Loucy (cell line): ENCODE measurements at regions not wholly inside any gene's neighbourhood (a gene's known extent, or its start where the extent isn't known, plus 50 kb on each side); places are given as distances from the start of the nearest gene placed in this dataset.

Experiments used
- H2AFZ ChIP-seq: fragments of 200-600 bp; sonication (generic); 2 replicates; pipeline ENCODE4 v1.6.0; 2016; ENCODE audit warnings: antibody characterized with exemption, mild to moderate bottlenecking, low read length, moderate library complexity
- H3F3A ChIP-seq: fragments of 200-600 bp; 2 replicates; pipeline ENCODE4 v1.6.0; 2016; ENCODE audit warnings: antibody characterized with exemption, low read depth, mild to moderate bottlenecking
- H3K27me3 ChIP-seq: fragments of 200-600 bp; sonication (generic); 2 replicates; pipeline ENCODE4 v1.6.1; 2014; ENCODE audit warnings: low read length, mild to moderate bottlenecking; ENCODE audit not compliant: insufficient read depth, poor library complexity, severe bottlenecking
- H3K36me3 ChIP-seq: fragments of 200-600 bp; sonication (generic); 2 replicates; pipeline ENCODE4 v1.6.1; 2016; ENCODE audit warnings: low read length; ENCODE audit not compliant: insufficient read depth
- H3K4me1 ChIP-seq: fragments of 200-600 bp; sonication (generic); 2 replicates; pipeline ENCODE4 v1.5.1; 2014; ENCODE audit warnings: low read length, mild to moderate bottlenecking; ENCODE audit not compliant: insufficient read depth, poor library complexity, severe bottlenecking
- H3K4me2 ChIP-seq: fragments of 200-600 bp; sonication (generic); 2 replicates; pipeline ENCODE4 v1.6.0; 2014; ENCODE audit warnings: antibody characterized with exemption, low read length, low read depth, mild to moderate bottlenecking; ENCODE audit not compliant: poor library complexity, severe bottlenecking
- H3K4me3 ChIP-seq: fragments of 200-600 bp; sonication (generic); 2 replicates; pipeline ENCODE4 v1.5.1; 2014; ENCODE audit warnings: low read length, mild to moderate bottlenecking, mixed read lengths; ENCODE audit not compliant: poor library complexity, severe bottlenecking
- H3K79me2 ChIP-seq: fragments of 200-600 bp; sonication (generic); 2 replicates; pipeline ENCODE4 v1.6.1; 2014; ENCODE audit warnings: low read length; ENCODE audit not compliant: insufficient read depth
- H3K9ac ChIP-seq: fragments of 200-600 bp; sonication (generic); 2 replicates; pipeline ENCODE4 v1.6.0; 2014; ENCODE audit warnings: mild to moderate bottlenecking, low read depth, low read length, moderate library complexity; ENCODE audit not compliant: poor library complexity, severe bottlenecking
- H3K9me2 ChIP-seq: fragments of 200-600 bp; sonication (generic); replicated peaks from 2 replicates; pipeline ENCODE4 v1.6.1; 2016; ENCODE audit warnings: low read depth, low read length, mixed read lengths
- H3K9me3 ChIP-seq: fragments of 200-600 bp; sonication (generic); 2 replicates; pipeline ENCODE4 v1.6.1; 2014; ENCODE audit warnings: mild to moderate bottlenecking, antibody characterized with exemption, low read length, low read depth; ENCODE audit not compliant: insufficient read depth
- H4K20me1 ChIP-seq: fragments of 200-600 bp; sonication (generic); 2 replicates; pipeline ENCODE4 v1.6.0; 2014; ENCODE audit warnings: antibody characterized with exemption, low read length, mild to moderate bottlenecking; ENCODE audit not compliant: insufficient read depth, poor library complexity, severe bottlenecking
- EZH2phosphoT487 ChIP-seq: fragments of 200-600 bp; IDR thresholded peaks from 2 replicates; pipeline ENCODE4 v1.6.1; 2018; ENCODE audit warnings: antibody characterized with exemption, mild to moderate bottlenecking, moderate library complexity, borderline replicate concordance
- TF ChIP-seq, protein P1 (sequence below): fragments of 200-600 bp; sonication (generic); conservative IDR thresholded peaks from 2 replicates; pipeline ENCODE4 v1.5.1; 2014; ENCODE audit warnings: mild to moderate bottlenecking, antibody characterized with exemption, low read length

DNA sequence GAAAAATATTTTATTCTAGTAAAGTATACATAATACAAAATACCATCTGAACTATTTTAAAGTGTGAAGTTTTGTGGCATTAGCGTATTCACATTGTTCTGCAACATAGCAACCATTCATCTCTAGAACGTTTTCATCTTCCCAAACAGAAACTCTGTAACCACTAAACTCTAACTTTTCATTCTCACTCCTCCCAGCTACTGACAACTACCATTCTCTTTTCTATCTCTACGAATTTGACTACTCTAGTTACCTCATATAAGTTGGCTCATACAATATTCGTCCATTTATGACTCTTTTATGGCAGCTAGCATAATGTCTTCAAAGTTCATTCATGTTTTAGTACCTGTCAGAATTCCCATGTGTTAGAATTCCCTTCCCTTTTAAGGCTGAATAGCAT lies 150.5 kb upstream of the MIR17HG start:
- Histone ChIP-seq H3K9me2 (no peaks in the 10 kb centered on the region), H4K20me1 (no peaks in the 10 kb centered on the region), H3K79me2 (no peaks in the 10 kb centered on the region), H3K4me2 (no peak overlapping the region), H3K9me3 (no peaks in the 10 kb centered on the region), H3K4me3 (no peak overlapping the region), H3K9ac (no peak overlapping the region), H3K36me3 (no peaks in the 10 kb centered on the region), H3K4me1 (no peaks in the 10 kb centered on the region), H3K27me3 (no peaks in the 10 kb centered on the region), H3F3A (no peaks in the 10 kb centered on the region), H2AFZ (no peak overlapping the region)
- TF ChIP-seq EZH2phosphoT487: no peak
- TF ChIP-seq, protein P1, sequence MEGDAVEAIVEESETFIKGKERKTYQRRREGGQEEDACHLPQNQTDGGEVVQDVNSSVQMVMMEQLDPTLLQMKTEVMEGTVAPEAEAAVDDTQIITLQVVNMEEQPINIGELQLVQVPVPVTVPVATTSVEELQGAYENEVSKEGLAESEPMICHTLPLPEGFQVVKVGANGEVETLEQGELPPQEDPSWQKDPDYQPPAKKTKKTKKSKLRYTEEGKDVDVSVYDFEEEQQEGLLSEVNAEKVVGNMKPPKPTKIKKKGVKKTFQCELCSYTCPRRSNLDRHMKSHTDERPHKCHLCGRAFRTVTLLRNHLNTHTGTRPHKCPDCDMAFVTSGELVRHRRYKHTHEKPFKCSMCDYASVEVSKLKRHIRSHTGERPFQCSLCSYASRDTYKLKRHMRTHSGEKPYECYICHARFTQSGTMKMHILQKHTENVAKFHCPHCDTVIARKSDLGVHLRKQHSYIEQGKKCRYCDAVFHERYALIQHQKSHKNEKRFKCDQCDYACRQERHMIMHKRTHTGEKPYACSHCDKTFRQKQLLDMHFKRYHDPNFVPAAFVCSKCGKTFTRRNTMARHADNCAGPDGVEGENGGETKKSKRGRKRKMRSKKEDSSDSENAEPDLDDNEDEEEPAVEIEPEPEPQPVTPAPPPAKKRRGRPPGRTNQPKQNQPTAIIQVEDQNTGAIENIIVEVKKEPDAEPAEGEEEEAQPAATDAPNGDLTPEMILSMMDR: no peak

DNA sequence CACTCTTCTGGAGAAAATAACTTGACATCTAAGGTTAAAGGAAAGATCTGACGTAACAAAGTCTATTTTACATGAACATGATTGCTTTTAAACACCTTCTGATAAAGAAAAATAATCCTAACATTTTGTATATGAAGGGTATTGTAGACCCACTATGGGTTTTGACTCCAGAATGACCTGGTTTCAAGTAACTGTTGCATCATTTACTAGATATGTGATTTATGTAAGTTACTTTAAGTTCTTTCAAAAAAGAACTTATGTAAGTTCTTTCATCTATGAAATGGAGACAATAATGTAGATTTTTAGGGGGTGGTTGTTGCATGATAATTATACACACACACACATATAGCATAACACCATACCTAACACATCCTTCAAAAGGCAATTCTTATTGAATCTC lies 147.6 kb upstream of the MIR17HG start:
- no peaks in the 10 kb centered on the region for H4K20me1 ChIP-seq
- no peaks in the 10 kb centered on the region for H3K27me3 ChIP-seq
- H3K9me2 ChIP-seq: no peaks in the 10 kb centered on the region
- no peaks in the 10 kb centered on the region for H3K9me3 ChIP-seq
- H3K4me1 ChIP-seq: no peaks in the 10 kb centered on the region
- no peak overlapping the region for H3K9ac ChIP-seq
- no peak overlapping the region for H3K4me3 ChIP-seq
- TF ChIP-seq, protein P1: no peak
- no peak for TF ChIP-seq EZH2phosphoT487
- H2AFZ ChIP-seq: no peak overlapping the region
- H3F3A ChIP-seq: no peaks in the 10 kb centered on the region
- H3K4me2 ChIP-seq: no peak overlapping the region
- H3K79me2 ChIP-seq: no peaks in the 10 kb centered on the region
- no peaks in the 10 kb centered on the region for H3K36me3 ChIP-seq

GRCh38 chr13:91200486-91200885 lies 147.0 kb upstream of the MIR17HG start:
- no peaks in the 10 kb centered on the region for H4K20me1 ChIP-seq
- H3K27me3 ChIP-seq: no peaks in the 10 kb centered on the region
- no peak for TF ChIP-seq EZH2phosphoT487
- TF ChIP-seq, protein P1: no peak
- H3K4me2 ChIP-seq: no peak overlapping the region
- H3K4me1 ChIP-seq: no peaks in the 10 kb centered on the region
- no peaks in the 10 kb centered on the region for H3F3A ChIP-seq
- H2AFZ ChIP-seq: no peak overlapping the region
- no peaks in the 10 kb centered on the region for H3K36me3 ChIP-seq
- no peak overlapping the region for H3K9ac ChIP-seq
- H3K9me2 ChIP-seq: no peaks in the 10 kb centered on the region
- no peaks in the 10 kb centered on the region for H3K79me2 ChIP-seq
- H3K9me3 ChIP-seq: no peaks in the 10 kb centered on the region
- H3K4me3 ChIP-seq: no peak overlapping the region
